ENCODE measurements at regions not wholly inside any gene's neighbourhood (a gene's known extent, or its start where the extent isn't known, plus 50 kb on each side); places are given as distances from the start of the nearest gene placed in this dataset.

DNA sequence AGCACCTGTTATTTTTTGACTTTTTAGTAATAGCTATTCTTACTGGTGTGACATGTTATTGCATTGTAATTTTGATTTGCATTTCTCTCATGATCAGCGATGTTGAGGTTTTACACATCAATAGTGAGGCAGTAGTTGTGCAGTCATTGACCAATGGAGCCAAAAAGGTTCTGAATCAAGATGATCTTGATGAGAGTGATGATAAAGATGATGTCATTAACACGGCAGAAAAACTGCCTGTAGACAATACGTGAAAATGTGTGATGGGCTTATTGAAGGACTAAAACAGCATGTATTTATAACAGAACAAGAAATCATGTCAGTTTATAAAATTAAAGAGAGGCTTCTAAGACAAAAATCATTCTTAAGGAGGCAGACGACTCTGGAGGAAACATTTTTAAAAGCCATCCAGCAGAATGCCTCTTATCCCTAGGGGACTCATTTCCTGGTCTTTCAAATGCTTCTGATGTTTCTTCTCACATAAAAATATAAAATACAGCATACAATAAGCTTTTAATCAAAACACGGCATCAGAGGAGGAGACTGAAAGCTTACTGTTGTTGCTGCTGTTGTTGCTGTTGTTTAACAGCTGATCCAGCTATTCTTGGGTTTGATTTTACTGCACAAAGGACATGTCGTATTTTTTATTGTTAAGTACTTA is 400.3 kb downstream of the LTN1 start:
- TF ChIP-seq, protein P1, sequence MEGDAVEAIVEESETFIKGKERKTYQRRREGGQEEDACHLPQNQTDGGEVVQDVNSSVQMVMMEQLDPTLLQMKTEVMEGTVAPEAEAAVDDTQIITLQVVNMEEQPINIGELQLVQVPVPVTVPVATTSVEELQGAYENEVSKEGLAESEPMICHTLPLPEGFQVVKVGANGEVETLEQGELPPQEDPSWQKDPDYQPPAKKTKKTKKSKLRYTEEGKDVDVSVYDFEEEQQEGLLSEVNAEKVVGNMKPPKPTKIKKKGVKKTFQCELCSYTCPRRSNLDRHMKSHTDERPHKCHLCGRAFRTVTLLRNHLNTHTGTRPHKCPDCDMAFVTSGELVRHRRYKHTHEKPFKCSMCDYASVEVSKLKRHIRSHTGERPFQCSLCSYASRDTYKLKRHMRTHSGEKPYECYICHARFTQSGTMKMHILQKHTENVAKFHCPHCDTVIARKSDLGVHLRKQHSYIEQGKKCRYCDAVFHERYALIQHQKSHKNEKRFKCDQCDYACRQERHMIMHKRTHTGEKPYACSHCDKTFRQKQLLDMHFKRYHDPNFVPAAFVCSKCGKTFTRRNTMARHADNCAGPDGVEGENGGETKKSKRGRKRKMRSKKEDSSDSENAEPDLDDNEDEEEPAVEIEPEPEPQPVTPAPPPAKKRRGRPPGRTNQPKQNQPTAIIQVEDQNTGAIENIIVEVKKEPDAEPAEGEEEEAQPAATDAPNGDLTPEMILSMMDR (conservative IDR thresholded peaks at IDR 0.05; ENCODE audit: low read depth, low read length): no peak
- no peak for TF ChIP-seq EZH2 (IDR thresholded peaks at IDR 0.05; ENCODE audit: borderline replicate concordance, low read depth, low read length, poor library complexity, severe bottlenecking)

Data from A673 (cell line).